Stomach (tissue), 4 donors: ENCODE measurements at regions not wholly inside any gene's neighbourhood (a gene's known extent, or its start where the extent isn't known, plus 50 kb on each side); places are given as distances from the start of the nearest gene placed in this dataset.

Experiments used
- POLR2A ChIP-seq, 4 donors: fragments of 450-650 bp; IDR thresholded peaks; one replicate each; pipeline ENCODE4 v1.6.1; 2016; ENCODE audit warnings: antibody characterized with exemption in 4 of 4, control low read depth in 2 of 4, mild to moderate bottlenecking in 1 of 4, moderate library complexity in 1 of 4
- TF ChIP-seq, protein P1 (sequence below), 7 experiments: fragments of 450-650 bp in 4 of 7; fragments of 200-600 bp in 3 of 7; sonication (generic) in 3 of 7; IDR thresholded peaks; one replicate each; pipeline ENCODE4 v1.5.1; 2016 to 2019; ENCODE audit warnings: antibody characterized with exemption in 7 of 7, control low read depth in 2 of 7, mild to moderate bottlenecking in 1 of 7

DNA sequence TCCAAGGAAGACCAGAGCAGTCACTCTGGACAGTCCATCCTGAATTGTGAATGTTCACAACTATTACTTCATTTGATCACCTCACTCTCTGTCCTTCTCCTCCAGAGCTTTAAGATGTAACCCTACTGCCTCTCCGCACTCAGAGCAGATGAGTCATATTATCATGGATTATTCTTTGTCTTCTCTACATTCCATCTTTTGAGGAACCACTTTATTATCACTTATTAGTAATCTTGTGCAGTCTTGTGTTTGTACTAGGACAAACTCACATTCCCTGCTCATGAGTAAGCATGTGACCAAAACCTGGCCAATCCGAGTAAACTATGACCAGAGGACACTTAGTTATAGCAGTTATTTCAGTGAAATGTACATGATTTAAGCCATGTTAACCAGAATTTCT lies 401.5 kb upstream of the ADGRB3 start:
- TF ChIP-seq, protein P1, sequence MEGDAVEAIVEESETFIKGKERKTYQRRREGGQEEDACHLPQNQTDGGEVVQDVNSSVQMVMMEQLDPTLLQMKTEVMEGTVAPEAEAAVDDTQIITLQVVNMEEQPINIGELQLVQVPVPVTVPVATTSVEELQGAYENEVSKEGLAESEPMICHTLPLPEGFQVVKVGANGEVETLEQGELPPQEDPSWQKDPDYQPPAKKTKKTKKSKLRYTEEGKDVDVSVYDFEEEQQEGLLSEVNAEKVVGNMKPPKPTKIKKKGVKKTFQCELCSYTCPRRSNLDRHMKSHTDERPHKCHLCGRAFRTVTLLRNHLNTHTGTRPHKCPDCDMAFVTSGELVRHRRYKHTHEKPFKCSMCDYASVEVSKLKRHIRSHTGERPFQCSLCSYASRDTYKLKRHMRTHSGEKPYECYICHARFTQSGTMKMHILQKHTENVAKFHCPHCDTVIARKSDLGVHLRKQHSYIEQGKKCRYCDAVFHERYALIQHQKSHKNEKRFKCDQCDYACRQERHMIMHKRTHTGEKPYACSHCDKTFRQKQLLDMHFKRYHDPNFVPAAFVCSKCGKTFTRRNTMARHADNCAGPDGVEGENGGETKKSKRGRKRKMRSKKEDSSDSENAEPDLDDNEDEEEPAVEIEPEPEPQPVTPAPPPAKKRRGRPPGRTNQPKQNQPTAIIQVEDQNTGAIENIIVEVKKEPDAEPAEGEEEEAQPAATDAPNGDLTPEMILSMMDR (IDR thresholded peaks at IDR 0.05), result no peak
- TF ChIP-seq POLR2A (IDR thresholded peaks at IDR 0.05), result no peak
